ENCODE measurements at regions not wholly inside any gene's neighbourhood (a gene's known extent, or its start where the extent isn't known, plus 50 kb on each side); places are given as distances from the start of the nearest gene placed in this dataset.

GRCh38 chr6:120775698-120776097, 558.6 kb downstream of the TBC1D32 start:
- Histone ChIP-seq H3F3A (ENCODE audit: insufficient read depth, low read length, poor library complexity, severe bottlenecking) (no peaks in the 10 kb centered on the region), H3K27ac (ENCODE audit: low read length) (no peak overlapping the region), H2AFZ (ENCODE audit: low read depth, low read length) (no peak overlapping the region), H3K4me3 (ENCODE audit: low read length) (no peak overlapping the region), H3K4me2 (ENCODE audit: low read length) (no peak overlapping the region), H3K9me3 (ENCODE audit: low read length) (no peaks in the 10 kb centered on the region), H3K36me3 (ENCODE audit: insufficient read depth, low read length) (no peaks in the 10 kb centered on the region), H4K20me1 (ENCODE audit: insufficient read depth) (no peaks in the 10 kb centered on the region), H3K27me3 (ENCODE audit: insufficient read depth, low read depth, low read length) (no peaks in the 10 kb centered on the region), H3K9me2 (ENCODE audit: insufficient read depth, low read length) (no peaks in the 10 kb centered on the region), H3K9ac (ENCODE audit: low read length) (no peak overlapping the region), H3K79me2 (replicated peaks; ENCODE audit: insufficient read depth, low read length) (no peaks in the 10 kb centered on the region)
- TF ChIP-seq TAF1 (IDR thresholded peaks at IDR 0.05; ENCODE audit: low read depth) (no peak), REST (IDR thresholded peaks at IDR 0.05; ENCODE audit: borderline replicate concordance) (no peak), EZH2 (IDR thresholded peaks at IDR 0.05; ENCODE audit: borderline replicate concordance, insufficient read depth, low read length, poor library complexity, severe bottlenecking) (no peak), SMC3 (conservative IDR thresholded peaks at IDR 0.05; ENCODE audit: poor library complexity) (no peak)

- Histone ChIP-seq H3K9me2 (ENCODE audit: insufficient read depth, low read length) (no peaks in the 10 kb centered on the region), H3K9me3 (ENCODE audit: low read length) (no peaks in the 10 kb centered on the region), H3K36me3 (ENCODE audit: insufficient read depth, low read length) (no peaks in the 10 kb centered on the region), H2AFZ (ENCODE audit: low read depth, low read length) (no peak overlapping the region), H3K9ac (ENCODE audit: low read length) (no peak overlapping the region), H3K4me2 (ENCODE audit: low read length) (no peak overlapping the region), H3K27me3 (ENCODE audit: insufficient read depth, low read depth, low read length) (no peaks in the 10 kb centered on the region), H3F3A (ENCODE audit: insufficient read depth, low read length, poor library complexity, severe bottlenecking) (no peaks in the 10 kb centered on the region), H3K27ac (ENCODE audit: low read length) (no peak overlapping the region), H4K20me1 (ENCODE audit: insufficient read depth) (no peaks in the 10 kb centered on the region), H3K79me2 (replicated peaks; ENCODE audit: insufficient read depth, low read length) (no peaks in the 10 kb centered on the region), H3K4me3 (ENCODE audit: low read length) (no peak overlapping the region)
- TF ChIP-seq SMC3 (conservative IDR thresholded peaks at IDR 0.05; ENCODE audit: poor library complexity) (no peak), POLR2AphosphoS5 (IDR thresholded peaks at IDR 0.05) (no peak), TAF1 (IDR thresholded peaks at IDR 0.05; ENCODE audit: low read depth) (no peak), REST (IDR thresholded peaks at IDR 0.05; ENCODE audit: borderline replicate concordance) (no peak), EZH2 (IDR thresholded peaks at IDR 0.05; ENCODE audit: borderline replicate concordance, insufficient read depth, low read length, poor library complexity, severe bottlenecking) (no peak), RAD21 (conservative IDR thresholded peaks at IDR 0.05) (no peak), MXI1 (conservative IDR thresholded peaks at IDR 0.05; ENCODE audit: poor library complexity, severe bottlenecking) (no peak), EP300 (conservative IDR thresholded peaks at IDR 0.05; ENCODE audit: poor library complexity, severe bottlenecking) (no peak), CTCF (IDR thresholded peaks at IDR 0.05; ENCODE audit: poor library complexity, severe bottlenecking) (no peak)
Measured at GRCh38 chr6:120774275-120774674, 560.0 kb downstream of the TBC1D32 start.

All from neural cell (in vitro differentiated cells).